ENCODE measurements at regions not wholly inside any gene's neighbourhood (a gene's known extent, or its start where the extent isn't known, plus 50 kb on each side); places are given as distances from the start of the nearest gene placed in this dataset.

- Histone ChIP-seq H3K4me3 (replicated peaks; ENCODE audit: low read depth, low read length) (no peak overlapping the region), H3K36me3 (ENCODE audit: control insufficient read depth, insufficient read depth, low read length) (no peaks in the 10 kb centered on the region), H3K27me3 (replicated peaks; ENCODE audit: control insufficient read depth, insufficient read depth, low read length) (no peaks in the 10 kb centered on the region; the same call in 1 of the 2 replicates)
- no peak for DNase-seq (ENCODE audit: extremely low read depth, insufficient read length)
- no peak for TF ChIP-seq CTCF (IDR thresholded peaks at IDR 0.05; ENCODE audit: insufficient read depth, low read length, poor library complexity, severe bottlenecking)
These were observed 144.3 kb downstream of the CHIC2 start for GRCh38 chr4:53920116-53920515.

GRCh38 chr4:53919535-53919934 is 144.9 kb downstream of the CHIC2 start:
- H3K36me3 ChIP-seq (ENCODE audit: control insufficient read depth, insufficient read depth, low read length), result no peaks in the 10 kb centered on the region
- DNase-seq (ENCODE audit: extremely low read depth, insufficient read length), result no peak

GRCh38 chr4:53917729-53918128 is 146.7 kb downstream of the CHIC2 start:
- DNase-seq (ENCODE audit: extremely low read depth, insufficient read length), result no peak
- Histone ChIP-seq H3K4me3 (replicated peaks; ENCODE audit: low read depth, low read length) (no peak overlapping the region), H3K27me3 (replicated peaks; ENCODE audit: control insufficient read depth, insufficient read depth, low read length) (no peaks in the 10 kb centered on the region; the same call in 1 of the 2 replicates), H3K36me3 (ENCODE audit: control insufficient read depth, insufficient read depth, low read length) (no peaks in the 10 kb centered on the region)
- TF ChIP-seq CTCF (IDR thresholded peaks at IDR 0.05; ENCODE audit: insufficient read depth, low read length, poor library complexity, severe bottlenecking), result no peak

More at GRCh38 chr4:53919535-53919934, 144.9 kb downstream of the CHIC2 start:
- Histone ChIP-seq H3K4me3 (replicated peaks; ENCODE audit: low read depth, low read length) (no peak overlapping the region), H3K27me3 (replicated peaks; ENCODE audit: control insufficient read depth, insufficient read depth, low read length) (no peaks in the 10 kb centered on the region; the same call in 1 of the 2 replicates)
- TF ChIP-seq CTCF (IDR thresholded peaks at IDR 0.05; ENCODE audit: insufficient read depth, low read length, poor library complexity, severe bottlenecking), result no peak

GRCh38 chr4:53916431-53916889 is 147.9 kb downstream of the CHIC2 start:
- no peaks in the 10 kb centered on the region for H3K36me3 ChIP-seq (ENCODE audit: control insufficient read depth, insufficient read depth, low read length)
- DNase-seq (ENCODE audit: extremely low read depth, insufficient read length), result no peak
- H3K4me3 ChIP-seq (replicated peaks; ENCODE audit: low read depth, low read length), result no peak overlapping the region
- H3K27me3 ChIP-seq (replicated peaks; ENCODE audit: control insufficient read depth, insufficient read depth, low read length), result no peaks in the 10 kb centered on the region; the same call in 1 of the 2 replicates
- TF ChIP-seq CTCF (IDR thresholded peaks at IDR 0.05; ENCODE audit: insufficient read depth, low read length, poor library complexity, severe bottlenecking), result no peak

GRCh38 chr4:53914313-53915016 is 149.9 kb downstream of the CHIC2 start:
- Histone ChIP-seq H3K4me3 (replicated peaks; ENCODE audit: low read depth, low read length) (no peak overlapping the region), H3K27me3 (replicated peaks; ENCODE audit: control insufficient read depth, insufficient read depth, low read length) (no peaks in the 10 kb centered on the region; the same call in 1 of the 2 replicates), H3K36me3 (ENCODE audit: control insufficient read depth, insufficient read depth, low read length) (no peaks in the 10 kb centered on the region)
- TF ChIP-seq CTCF (IDR thresholded peaks at IDR 0.05; ENCODE audit: insufficient read depth, low read length, poor library complexity, severe bottlenecking), result no peak
- no peak for DNase-seq (ENCODE audit: extremely low read depth, insufficient read length)

Measured in GM06990 (cell line).